Mammary epithelial cell (primary cell): ENCODE measurements at regions not wholly inside any gene's neighbourhood (a gene's known extent, or its start where the extent isn't known, plus 50 kb on each side); places are given as distances from the start of the nearest gene placed in this dataset.

Source experiments
- EZH2 ChIP-seq: IDR thresholded peaks from 2 replicates; pipeline ENCODE4 v1.6.1; 2012; ENCODE audit warnings: low read length, inconsistent platforms, borderline replicate concordance
- TF ChIP-seq, protein P1 (sequence below), 2 donors: IDR thresholded peaks in 1 of 2; conservative IDR thresholded peaks in 1 of 2; 2 replicates each; pipeline ENCODE4 v1.5.1; 2011 to 2012; ENCODE audit warnings: inconsistent platforms in 2 of 2, low read length in 2 of 2, mild to moderate bottlenecking in 2 of 2, control low read depth in 1 of 2, low read depth in 1 of 2; ENCODE audit not compliant: insufficient read depth in 1 of 2; ENCODE audit errors: extremely low read depth in 1 of 2

DNA sequence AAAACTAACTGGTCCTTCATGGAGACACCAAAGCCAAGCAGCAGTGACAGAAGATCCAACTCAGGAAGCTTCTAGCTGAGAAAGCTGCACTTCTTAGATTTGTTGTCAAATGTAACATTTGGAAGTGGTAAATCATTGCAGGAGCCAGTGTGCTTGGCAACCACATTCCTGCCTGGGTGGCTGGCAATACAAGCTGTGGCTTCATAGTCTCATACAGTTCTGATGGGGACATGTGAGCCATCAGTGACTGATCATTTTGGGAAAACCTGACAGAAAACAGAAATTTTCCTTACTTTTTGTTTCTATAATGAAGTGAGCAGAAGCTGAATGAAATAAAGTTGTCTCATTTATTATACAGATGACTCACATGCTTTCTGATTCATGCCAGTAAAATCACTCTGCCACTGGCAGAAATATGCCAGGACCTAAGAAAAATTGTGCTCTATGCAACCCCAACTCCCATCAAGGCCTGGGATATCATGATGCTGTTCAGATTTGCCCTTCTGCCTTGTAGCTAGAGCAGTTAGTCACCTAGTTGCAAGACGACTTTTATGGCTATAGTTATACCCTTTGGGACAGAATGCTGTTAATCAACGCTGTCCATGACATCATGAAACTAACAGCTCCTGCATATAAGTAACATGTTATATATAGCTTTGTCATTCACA is 508.1 kb downstream of the ADCYAP1 start:
- TF ChIP-seq, protein P1, sequence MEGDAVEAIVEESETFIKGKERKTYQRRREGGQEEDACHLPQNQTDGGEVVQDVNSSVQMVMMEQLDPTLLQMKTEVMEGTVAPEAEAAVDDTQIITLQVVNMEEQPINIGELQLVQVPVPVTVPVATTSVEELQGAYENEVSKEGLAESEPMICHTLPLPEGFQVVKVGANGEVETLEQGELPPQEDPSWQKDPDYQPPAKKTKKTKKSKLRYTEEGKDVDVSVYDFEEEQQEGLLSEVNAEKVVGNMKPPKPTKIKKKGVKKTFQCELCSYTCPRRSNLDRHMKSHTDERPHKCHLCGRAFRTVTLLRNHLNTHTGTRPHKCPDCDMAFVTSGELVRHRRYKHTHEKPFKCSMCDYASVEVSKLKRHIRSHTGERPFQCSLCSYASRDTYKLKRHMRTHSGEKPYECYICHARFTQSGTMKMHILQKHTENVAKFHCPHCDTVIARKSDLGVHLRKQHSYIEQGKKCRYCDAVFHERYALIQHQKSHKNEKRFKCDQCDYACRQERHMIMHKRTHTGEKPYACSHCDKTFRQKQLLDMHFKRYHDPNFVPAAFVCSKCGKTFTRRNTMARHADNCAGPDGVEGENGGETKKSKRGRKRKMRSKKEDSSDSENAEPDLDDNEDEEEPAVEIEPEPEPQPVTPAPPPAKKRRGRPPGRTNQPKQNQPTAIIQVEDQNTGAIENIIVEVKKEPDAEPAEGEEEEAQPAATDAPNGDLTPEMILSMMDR (conservative IDR thresholded peaks at IDR 0.05 in 1 of 2, IDR thresholded peaks at IDR 0.05 in 1 of 2; ENCODE audit: extremely low read depth in 1 of 2, insufficient read depth in 1 of 2, low read depth in 1 of 2, low read length in 2 of 2) = no peak
- no peak for TF ChIP-seq EZH2
